ENCODE measurements at regions not wholly inside any gene's neighbourhood (a gene's known extent, or its start where the extent isn't known, plus 50 kb on each side); places are given as distances from the start of the nearest gene placed in this dataset.

DNA sequence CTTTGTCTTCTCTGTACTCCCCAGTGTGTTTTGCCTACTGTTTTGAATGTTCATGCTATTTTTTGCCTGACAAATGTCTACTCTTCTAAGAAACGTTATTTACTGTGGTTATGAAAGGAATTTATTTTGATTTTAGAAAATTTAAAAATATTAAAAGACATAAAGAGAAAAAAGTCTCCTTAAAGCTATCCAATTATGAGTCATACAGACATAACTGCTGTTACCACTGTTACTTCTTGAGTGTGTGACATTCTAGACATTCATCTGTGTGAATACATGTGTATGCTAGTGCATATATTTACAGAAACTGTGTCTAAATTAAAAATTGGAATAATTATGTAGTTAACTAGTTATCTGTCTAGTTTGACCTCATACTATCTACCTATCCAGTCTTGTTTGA, 187.6 kb upstream of the SGCG start:
- Histone ChIP-seq H3K9me3 (ENCODE audit: control insufficient read depth, low read depth, low read length) (no peaks in the 10 kb centered on the region), H3K27ac (ENCODE audit: control insufficient read depth, insufficient read depth, low read length) (no peak overlapping the region), H3K36me3 (ENCODE audit: control insufficient read depth in 2 of 2, extremely low read depth in 1 of 2, insufficient read depth in 2 of 2, low read length in 2 of 2) (no peaks in the 10 kb centered on the region), H3K4me3 (ENCODE audit: control insufficient read depth in 2 of 3, extremely low read depth in 1 of 3, insufficient read depth in 2 of 3, low read depth in 1 of 3, low read length in 3 of 3) (no peak overlapping the region), H3K27me3 (ENCODE audit: control insufficient read depth, extremely low read depth, insufficient read depth, low read length) (no peaks in the 10 kb centered on the region), H3K79me2 (ENCODE audit: control insufficient read depth, insufficient read depth, low read length) (no peaks in the 10 kb centered on the region), H4K20me1 (ENCODE audit: control insufficient read depth, extremely low read depth, insufficient read depth, low read length) (no peaks in the 10 kb centered on the region), H3K9ac (ENCODE audit: control insufficient read depth, extremely low read depth, insufficient read depth, low read length) (no peak overlapping the region), H2AFZ (ENCODE audit: control insufficient read depth, low read length) (no peak overlapping the region), H3K4me1 (ENCODE audit: control insufficient read depth, extremely low read depth, insufficient read depth, low read length) (no peaks in the 10 kb centered on the region), H3K4me2 (ENCODE audit: control insufficient read depth, extremely low read depth, insufficient read depth, low read depth, low read length) (no peak overlapping the region), H3K9me1 (ENCODE audit: control insufficient read depth, extremely low read depth, insufficient read depth, low read length) (no peaks in the 10 kb centered on the region)
- dilution Hi-C loops (cut with MboI; ENCODE audit: extremely low pct_ligation_motif_present, low sequenced_read_pairs), result no loop called here
- FAIRE-seq (no peak), DNase-seq (ENCODE audit: low read depth, low spot score) (no peak)
- no peak for TF ChIP-seq EZH2 (IDR thresholded peaks at IDR 0.05; ENCODE audit: low read length)
- TF ChIP-seq, protein P1, sequence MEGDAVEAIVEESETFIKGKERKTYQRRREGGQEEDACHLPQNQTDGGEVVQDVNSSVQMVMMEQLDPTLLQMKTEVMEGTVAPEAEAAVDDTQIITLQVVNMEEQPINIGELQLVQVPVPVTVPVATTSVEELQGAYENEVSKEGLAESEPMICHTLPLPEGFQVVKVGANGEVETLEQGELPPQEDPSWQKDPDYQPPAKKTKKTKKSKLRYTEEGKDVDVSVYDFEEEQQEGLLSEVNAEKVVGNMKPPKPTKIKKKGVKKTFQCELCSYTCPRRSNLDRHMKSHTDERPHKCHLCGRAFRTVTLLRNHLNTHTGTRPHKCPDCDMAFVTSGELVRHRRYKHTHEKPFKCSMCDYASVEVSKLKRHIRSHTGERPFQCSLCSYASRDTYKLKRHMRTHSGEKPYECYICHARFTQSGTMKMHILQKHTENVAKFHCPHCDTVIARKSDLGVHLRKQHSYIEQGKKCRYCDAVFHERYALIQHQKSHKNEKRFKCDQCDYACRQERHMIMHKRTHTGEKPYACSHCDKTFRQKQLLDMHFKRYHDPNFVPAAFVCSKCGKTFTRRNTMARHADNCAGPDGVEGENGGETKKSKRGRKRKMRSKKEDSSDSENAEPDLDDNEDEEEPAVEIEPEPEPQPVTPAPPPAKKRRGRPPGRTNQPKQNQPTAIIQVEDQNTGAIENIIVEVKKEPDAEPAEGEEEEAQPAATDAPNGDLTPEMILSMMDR (optimal IDR thresholded peaks at IDR 0.05 in 1 of 3, IDR thresholded peaks at IDR 0.05 in 1 of 3, conservative IDR thresholded peaks at IDR 0.05 in 1 of 3; ENCODE audit: extremely low read depth in 1 of 3, insufficient read depth in 2 of 3, low read length in 3 of 3), result no peak

DNA sequence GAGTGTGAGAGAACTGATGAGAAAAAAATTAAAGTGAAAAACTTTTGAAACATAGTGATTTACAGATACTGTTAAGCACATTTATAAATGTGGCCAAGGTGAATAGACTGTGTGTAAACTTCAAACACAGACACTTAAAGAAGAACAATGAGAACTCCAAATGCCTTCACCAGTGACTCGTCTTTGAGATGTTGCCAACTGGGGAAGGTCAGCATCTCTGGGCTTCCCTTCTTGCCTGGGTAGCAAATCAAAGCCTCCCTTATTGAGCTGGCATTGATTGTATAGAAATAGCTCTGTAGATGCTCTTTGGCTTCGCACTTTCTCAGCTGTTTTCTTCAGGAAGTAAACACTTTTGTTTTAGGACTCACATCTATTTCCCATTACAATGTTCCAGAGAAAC, 177.3 kb upstream of the SGCG start:
- H2AFZ ChIP-seq (ENCODE audit: control insufficient read depth, low read length), result no peak overlapping the region
- no peak overlapping the region for H3K27ac ChIP-seq (ENCODE audit: control insufficient read depth, insufficient read depth, low read length)
- H3K27me3 ChIP-seq (ENCODE audit: control insufficient read depth, extremely low read depth, insufficient read depth, low read length), result no peaks in the 10 kb centered on the region
- H3K9me1 ChIP-seq (ENCODE audit: control insufficient read depth, extremely low read depth, insufficient read depth, low read length), result no peaks in the 10 kb centered on the region
- no peak overlapping the region for H3K4me2 ChIP-seq (ENCODE audit: control insufficient read depth, extremely low read depth, insufficient read depth, low read depth, low read length)
- no peak for TF ChIP-seq EZH2 (IDR thresholded peaks at IDR 0.05; ENCODE audit: low read length)
- TF ChIP-seq, protein P1 (optimal IDR thresholded peaks at IDR 0.05 in 1 of 3, IDR thresholded peaks at IDR 0.05 in 1 of 3, conservative IDR thresholded peaks at IDR 0.05 in 1 of 3; ENCODE audit: extremely low read depth in 1 of 3, insufficient read depth in 2 of 3, low read length in 3 of 3), result no peak
- no peak overlapping the region for H3K9ac ChIP-seq (ENCODE audit: control insufficient read depth, extremely low read depth, insufficient read depth, low read length)
- no peaks in the 10 kb centered on the region for H3K36me3 ChIP-seq (ENCODE audit: control insufficient read depth in 2 of 2, extremely low read depth in 1 of 2, insufficient read depth in 2 of 2, low read length in 2 of 2)
- H3K4me1 ChIP-seq (ENCODE audit: control insufficient read depth, extremely low read depth, insufficient read depth, low read length), result no peaks in the 10 kb centered on the region
- FAIRE-seq (no peak), DNase-seq (ENCODE audit: low read depth, low spot score) (no peak)
- H3K79me2 ChIP-seq (ENCODE audit: control insufficient read depth, insufficient read depth, low read length), result no peaks in the 10 kb centered on the region
- no peaks in the 10 kb centered on the region for H4K20me1 ChIP-seq (ENCODE audit: control insufficient read depth, extremely low read depth, insufficient read depth, low read length)
- dilution Hi-C loops (cut with MboI; ENCODE audit: extremely low pct_ligation_motif_present, low sequenced_read_pairs), result no loop called here
- H3K9me3 ChIP-seq (ENCODE audit: control insufficient read depth, low read depth, low read length), result no peaks in the 10 kb centered on the region
- no peak overlapping the region for H3K4me3 ChIP-seq (ENCODE audit: control insufficient read depth in 2 of 3, extremely low read depth in 1 of 3, insufficient read depth in 2 of 3, low read depth in 1 of 3, low read length in 3 of 3)

Data from keratinocyte (primary cell).